Ureter (tissue), 1 donor: ENCODE measurements at regions not wholly inside any gene's neighbourhood (a gene's known extent, or its start where the extent isn't known, plus 50 kb on each side); places are given as distances from the start of the nearest gene placed in this dataset.

Experiments
- DNase-seq: peaks from one replicate; pipeline ENCODE4 v3.0.0-alpha.2; 2020; ENCODE audit warnings: low spot score
- donor health status: DM: yes; HTN: yes; CAD: no.

GRCh38 chr4:24419181-24420034 lies 164.9 kb downstream of the DHX15 start:
- peak; percentile 77 for DNase-seq

DNA sequence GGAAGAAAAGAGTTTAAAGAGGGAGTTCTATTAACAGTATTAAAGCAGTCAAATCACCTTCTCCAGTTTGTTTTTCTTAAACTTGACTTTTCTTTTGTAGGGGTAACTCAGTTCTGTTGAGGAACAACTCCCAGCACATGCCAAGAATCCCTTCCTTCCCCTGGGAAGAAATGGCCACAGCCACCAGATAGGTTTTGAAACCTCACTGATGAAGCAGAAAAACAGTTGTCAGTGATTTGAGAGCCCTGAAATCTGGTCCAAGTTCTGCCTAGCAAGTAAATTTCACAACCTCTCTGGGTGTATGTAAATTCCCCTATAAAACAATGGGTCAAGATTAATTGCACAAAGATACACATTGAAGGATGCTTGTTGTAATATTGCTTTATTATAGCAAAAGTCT lies 167.1 kb downstream of the DHX15 start:
- no peak for DNase-seq

GRCh38 chr4:24416293-24416692 lies 168.1 kb downstream of the DHX15 start:
- DNase-seq = no peak

GRCh38 chr4:24413311-24413784 lies 171.0 kb downstream of the DHX15 start:
- DNase-seq = no peak

DNA sequence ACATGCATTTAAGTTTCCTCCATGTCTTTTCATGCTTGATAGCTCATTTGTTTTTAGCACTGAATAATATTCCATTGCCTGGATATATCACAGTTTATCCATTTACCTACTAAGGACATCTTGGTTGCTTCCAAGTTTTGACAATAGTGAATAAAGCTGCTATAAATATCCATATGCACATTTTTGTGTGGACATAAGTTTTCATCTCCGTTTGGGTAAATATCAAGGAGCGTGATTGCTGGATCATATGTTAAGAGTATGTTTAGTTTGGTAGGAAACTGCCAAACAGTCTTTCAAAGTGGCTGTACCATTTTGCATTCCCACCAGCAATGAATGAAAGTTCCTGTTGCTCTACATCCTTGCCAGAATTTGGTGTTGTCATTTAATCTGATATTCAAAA lies 172.5 kb downstream of the DHX15 start:
- DNase-seq = no peak

DNA sequence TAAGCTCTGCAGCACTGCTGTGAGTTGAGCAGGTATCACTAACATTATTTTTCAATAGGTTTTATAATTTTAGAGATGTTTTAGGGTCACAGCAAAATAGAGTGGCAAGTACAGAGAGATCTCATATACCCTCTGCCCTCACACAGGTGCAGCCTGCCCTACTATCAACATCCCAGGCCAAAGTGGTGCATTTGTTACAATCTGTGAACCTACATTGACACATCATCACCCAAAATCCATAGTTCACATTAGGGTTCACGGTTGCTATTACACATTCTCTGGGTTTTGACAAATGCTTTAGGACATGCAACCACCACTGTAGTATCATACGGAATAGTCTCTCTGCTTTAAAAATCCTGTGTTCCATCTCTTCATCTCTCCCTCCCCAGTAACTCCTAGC lies 173.1 kb downstream of the DHX15 start:
- DNase-seq = no peak

- no peak for DNase-seq
Measured at GRCh38 chr4:24408640-24409039, 175.7 kb downstream of the DHX15 start.

- no peak for DNase-seq
Measured at GRCh38 chr4:24405926-24406325, 178.4 kb downstream of the DHX15 start.

- no peak for DNase-seq
Measured at GRCh38 chr4:24405341-24405740, 179.0 kb downstream of the DHX15 start.

GRCh38 chr4:24404281-24404680 lies 180.1 kb downstream of the DHX15 start:
- DNase-seq = no peak

DNA sequence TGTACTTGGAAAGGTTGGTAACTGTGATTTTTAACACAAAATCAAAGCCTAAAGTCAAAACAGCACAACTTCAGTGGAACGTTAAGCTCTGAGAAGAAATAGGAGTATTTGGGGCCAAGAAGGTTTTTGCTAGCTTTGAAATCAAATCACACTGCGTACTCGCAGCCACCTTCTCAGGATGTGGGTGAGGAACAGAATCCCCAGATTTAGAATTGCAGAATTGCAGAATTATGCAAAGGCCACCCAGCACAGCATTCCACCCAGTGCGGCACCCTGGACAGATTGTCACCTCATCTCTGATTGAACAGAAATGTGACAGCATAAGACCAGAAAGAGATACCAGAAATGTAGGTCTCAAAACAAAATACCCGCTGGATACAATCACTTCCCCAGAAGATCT lies 181.1 kb downstream of the DHX15 start:
- no peak for DNase-seq

DNA sequence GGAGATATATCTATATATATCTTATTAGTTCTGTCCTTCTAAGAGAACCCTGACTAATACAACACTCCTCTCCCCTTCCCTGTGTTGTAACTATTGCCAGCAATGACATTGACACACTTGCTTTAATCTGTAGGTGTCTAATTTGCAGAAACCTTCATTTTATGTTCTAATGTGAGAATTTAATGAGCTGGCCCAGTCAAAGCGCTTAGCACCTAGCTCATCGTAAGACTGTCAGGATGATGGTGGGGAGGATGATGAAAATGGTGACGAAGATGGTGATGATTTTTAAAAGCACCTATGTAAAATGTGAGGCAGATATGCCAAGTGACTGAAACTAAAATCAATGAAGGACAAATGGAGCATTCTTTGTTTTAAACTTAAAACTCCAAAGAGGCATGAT lies 183.8 kb downstream of the DHX15 start:
- DNase-seq = no peak

DNA sequence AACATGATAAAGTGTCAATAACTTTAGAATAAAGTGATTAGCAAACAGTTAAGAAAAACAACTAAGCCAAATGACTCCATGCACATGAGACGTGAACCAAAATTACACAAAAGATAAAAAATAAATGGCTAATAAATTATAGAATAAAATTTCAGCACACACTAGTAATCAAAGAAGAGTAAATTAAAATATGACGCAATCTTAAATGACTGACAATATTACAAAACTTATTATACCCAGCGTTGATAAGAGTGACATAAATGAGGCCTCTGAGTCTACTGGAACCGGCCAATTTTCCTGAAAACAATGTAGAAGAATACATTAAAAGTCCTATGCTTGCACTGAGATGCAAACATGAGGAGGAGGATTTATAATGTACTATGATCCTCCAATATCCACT lies 187.4 kb downstream of the DHX15 start:
- no peak for DNase-seq

DNA sequence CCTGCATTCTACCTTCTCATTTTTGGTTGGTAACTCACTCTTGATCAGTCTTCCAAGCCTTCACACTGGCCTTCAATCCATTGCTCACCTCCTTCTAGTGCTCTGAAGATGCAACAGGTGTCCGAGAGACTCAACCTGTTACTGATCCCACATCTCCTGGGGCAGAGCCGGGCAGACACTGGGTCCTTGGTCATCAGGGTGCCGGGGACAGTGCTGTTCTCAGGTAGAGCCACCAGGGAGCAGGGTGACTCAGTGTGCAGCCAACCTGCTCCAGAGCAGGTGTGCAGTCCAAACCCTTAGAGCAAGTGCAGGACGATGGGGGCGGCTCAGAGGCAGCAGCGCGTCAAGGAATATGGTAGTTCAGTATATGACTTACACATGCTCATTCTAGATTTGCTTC lies 188.4 kb downstream of the DHX15 start:
- DNase-seq = no peak

GRCh38 chr4:24394041-24394440 lies 190.3 kb downstream of the DHX15 start:
- no peak for DNase-seq

DNA sequence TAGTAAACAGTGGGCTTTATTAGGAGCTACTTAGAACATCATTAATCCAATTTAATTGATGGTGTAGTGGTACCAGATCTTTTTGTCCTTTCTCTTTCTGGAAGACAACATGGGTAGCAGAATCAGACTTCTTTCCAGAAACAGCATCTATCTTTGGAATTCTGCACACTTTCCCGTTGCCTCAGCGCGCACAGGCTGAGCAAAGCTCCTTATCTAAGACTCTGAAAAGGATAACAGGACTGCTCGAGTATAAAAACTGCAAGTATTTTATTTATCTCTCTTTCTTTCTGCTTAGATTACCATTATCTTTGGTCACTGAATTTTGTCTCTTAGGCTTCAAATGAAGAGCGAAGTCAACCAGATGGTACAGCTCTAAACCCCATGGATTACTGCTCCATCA lies 191.7 kb downstream of the DHX15 start:
- DNase-seq = no peak

- no peak for DNase-seq
Measured at GRCh38 chr4:24382381-24382780, 202.0 kb downstream of the DHX15 start.

- no peak for DNase-seq
Measured at GRCh38 chr4:24380957-24381665, 203.2 kb downstream of the DHX15 start.

DNA sequence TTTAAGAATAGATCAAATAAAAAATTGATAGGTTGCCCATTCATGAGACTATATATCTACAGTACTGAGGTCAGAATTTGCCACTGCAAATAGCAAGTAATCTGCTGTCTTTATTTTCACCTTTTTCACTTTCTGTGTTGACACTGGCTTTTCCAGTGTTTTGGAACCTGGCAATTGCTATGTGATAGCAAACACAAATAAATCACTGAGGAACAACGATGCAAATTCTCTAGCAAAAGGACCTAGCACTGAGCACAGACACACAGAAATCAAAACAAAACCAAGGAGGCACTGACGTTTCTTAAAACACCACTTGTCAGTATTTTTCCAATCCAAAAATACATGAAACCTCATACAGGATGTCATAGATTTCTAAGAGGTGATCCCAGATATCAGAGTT lies 210.7 kb downstream of the DHX15 start:
- no peak for DNase-seq

- DNase-seq = no peak
Measured at GRCh38 chr4:24372881-24373280, 211.5 kb downstream of the DHX15 start.

GRCh38 chr4:24372341-24372740 lies 212.0 kb downstream of the DHX15 start:
- DNase-seq = no peak

DNA sequence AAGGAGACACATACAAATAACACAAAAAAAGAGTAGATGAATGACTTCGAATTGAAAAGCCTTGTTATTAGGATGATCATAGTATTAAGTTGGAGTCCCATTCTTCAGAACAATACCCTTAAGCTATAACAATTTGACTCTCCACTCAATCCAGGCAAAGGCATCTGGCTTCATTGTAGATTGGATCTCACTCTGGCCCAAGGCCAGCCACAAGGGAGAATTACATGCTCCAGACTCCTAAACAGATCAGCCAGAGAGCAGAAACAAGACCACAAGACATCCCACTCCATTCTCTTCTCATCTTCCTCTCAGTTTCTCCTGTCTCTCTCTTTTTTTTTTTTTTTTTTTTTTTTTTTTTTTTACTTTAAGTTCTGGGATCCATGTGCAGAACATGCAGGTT lies 213.9 kb downstream of the DHX15 start:
- DNase-seq = no peak

DNA sequence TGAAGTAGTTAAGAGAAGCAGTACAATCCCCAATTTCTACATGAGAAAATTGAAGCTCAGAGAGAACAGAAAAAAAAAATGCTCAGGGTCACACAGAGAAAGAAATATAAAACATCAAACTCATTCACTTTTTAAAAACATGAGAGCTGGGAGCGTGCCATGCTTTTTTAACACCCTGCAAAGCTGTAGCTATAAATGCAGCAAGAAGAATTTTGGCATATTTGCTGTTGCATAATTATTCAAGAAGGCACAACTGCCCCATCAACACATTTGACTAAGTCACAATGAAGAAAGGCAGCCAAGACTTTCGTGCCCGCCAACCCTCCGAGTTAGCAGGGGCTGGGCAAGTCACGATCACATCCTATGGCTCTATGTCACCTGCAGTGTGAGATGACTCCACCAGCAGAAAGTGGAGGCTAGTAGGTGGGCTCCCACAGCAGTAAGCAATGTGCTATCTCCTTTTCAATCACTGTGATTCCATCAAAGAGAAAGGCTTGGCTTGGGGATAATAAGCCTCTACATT lies 214.8 kb downstream of the DHX15 start:
- no peak for DNase-seq
